ENCODE measurements at regions not wholly inside any gene's neighbourhood (a gene's known extent, or its start where the extent isn't known, plus 50 kb on each side); places are given as distances from the start of the nearest gene placed in this dataset.

DNA sequence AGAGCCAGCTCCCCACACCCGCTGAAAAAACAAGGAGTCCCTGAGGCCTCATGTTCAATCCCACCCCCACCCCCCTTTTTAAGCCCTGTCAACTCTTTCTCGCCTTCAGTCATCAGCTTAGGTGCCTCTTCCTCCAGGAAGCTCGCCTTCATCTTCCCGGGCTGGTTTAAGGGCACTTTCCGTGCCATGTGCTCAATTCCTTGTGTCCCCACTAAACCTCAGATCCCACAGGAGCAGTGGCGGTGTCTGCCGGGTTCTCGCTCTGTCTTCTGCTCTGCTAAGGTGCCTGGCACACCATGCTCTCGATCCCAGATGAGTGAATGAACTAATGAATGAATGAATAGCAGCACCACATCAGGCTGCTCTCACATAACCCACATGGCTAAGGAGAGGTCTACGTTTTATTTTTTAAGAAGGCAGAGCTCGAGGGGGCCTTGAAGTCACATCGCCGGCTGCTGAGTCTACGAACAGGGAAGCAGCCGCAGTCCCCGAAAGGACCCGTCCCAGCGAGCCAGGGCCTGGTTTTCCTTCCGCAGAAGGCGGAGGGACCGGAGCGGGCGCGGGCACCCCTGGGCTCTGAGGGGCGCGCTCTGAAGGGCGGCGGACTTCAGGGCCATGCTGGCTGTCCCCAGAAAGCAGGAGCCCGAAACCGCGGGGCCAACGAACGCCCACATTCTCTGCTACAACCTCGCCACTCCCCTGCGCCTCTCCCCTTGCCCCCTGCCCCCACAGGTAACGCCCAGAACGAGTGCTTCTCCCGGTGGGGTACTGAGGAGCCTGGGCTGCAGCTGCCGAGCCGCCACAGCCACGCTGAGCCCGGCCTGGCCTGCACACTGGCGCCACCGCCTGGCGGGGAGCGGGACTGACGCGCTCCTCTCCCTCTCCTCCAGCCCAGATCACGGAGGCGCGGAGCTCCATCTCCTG lies 73.4 kb upstream of the KCNMA1 start:
- DNase-seq = peak in 47 of 51 donors; percentile 6 to 84 (median 50)

DNA sequence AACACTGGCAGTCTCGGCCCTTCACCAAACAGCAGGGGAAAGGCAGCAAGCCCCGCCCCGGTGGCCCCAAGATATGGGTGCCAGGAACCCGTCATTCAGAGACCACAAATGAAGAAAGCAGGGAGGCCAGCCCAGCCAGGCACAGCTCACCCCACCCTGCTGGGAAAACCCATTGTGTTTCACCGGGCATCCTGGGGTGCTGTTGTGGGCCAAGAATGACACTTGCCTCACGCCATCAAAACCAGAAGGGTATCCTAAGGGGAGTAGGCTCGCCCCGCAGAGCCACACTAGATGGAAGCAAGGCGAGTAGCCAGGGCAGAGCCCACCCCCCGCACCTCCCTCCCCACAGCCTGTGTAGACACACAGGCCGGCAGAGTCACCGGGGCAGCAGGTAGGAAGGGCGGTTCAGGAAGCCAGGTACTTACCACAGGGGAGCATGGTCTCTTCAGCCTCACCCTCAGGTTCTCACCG lies 72.5 kb upstream of the KCNMA1 start:
- DNase-seq = no peak

GRCh38 chr10:77707570-77707969 lies 70.0 kb upstream of the KCNMA1 start:
- DNase-seq = no peak

DNA sequence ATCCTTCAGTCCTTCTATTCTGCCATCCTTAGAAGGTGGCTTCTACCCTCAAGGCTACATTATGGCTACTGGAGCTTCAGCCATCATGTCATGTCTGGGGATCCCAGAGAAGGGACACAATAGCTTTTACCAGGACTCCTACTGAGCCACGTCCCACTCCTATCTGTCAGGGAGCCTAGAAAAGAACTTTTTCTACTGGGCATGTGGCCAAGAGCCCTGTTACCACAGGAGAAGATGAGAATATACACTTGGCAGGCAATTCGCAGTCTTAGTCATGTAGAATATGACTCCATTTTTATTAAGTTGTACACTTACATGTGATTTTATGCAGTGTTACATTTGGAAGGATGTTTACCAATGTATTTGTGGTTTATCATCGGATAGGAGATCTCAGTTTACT lies 64.6 kb upstream of the KCNMA1 start:
- DNase-seq = peak in 2 of 51 donors; percentile 5 to 47

DNA sequence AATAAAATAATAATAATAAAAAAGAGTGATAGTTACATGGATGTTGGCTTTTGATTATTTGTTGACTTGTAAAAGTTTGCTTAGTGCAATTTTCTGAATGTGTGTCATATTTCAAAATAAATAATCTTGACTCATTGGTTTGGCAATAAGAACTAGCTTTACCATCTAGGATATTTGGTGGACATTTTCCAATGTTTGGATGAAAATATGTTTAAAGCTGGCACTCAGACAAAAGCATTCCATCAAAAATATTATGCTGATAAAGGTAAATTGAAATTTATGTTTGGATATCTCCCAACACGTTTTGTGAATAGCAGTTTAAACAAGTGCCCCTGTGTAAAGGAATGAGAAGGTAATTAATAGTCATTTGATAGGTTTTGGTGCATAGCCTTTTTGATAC lies 62.5 kb upstream of the KCNMA1 start:
- DNase-seq = no peak

- no peak for DNase-seq
Observed at GRCh38 chr10:77699080-77699645, 61.6 kb upstream of the KCNMA1 start.

- DNase-seq = no peak
Observed at GRCh38 chr10:77698267-77698931, 60.8 kb upstream of the KCNMA1 start.

GRCh38 chr10:77696584-77696983 lies 59.0 kb upstream of the KCNMA1 start:
- DNase-seq = no peak

DNA sequence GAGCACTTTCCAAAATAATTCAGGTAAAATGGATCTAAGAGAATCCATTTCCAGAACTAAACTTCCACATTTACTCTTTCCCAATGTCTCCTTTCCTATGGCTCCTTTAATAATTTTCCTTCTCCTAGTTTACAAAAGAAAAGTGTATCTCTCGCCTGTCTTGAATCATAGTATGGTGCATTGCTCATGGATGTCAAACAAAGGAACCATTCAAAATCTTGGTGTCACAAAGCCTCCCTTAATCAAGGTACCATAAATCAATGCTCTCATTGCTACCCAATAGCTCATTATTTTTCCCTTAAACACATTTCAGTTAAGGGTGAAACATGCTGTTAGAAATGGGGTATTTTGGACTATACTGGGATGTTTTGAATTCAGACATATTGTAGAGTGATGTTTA lies 57.6 kb upstream of the KCNMA1 start:
- DNase-seq = no peak

- no peak for DNase-seq
Observed at GRCh38 chr10:77692782-77693181, 55.2 kb upstream of the KCNMA1 start.

GRCh38 chr10:77689339-77689738 lies 51.7 kb upstream of the KCNMA1 start:
- DNase-seq = no peak

GRCh38 chr10:77687621-77688020 lies 50.0 kb upstream of the KCNMA1 start:
- DNase-seq = no peak
